AG10803 (cell line): ENCODE measurements at regions not wholly inside any gene's neighbourhood (a gene's known extent, or its start where the extent isn't known, plus 50 kb on each side); places are given as distances from the start of the nearest gene placed in this dataset.

Experiments used
- DNase-seq: peaks from one replicate; pipeline ENCODE4 v3.0.0; 2010; ENCODE audit warnings: low read depth
- H3K4me3 ChIP-seq: 2 replicates; pipeline ENCODE4 v1.5.1; 2011; ENCODE audit warnings: mild to moderate bottlenecking, low read length, control low read depth
- CTCF ChIP-seq: conservative IDR thresholded peaks from 2 replicates; pipeline ENCODE4 v1.5.1; 2011; ENCODE audit warnings: mild to moderate bottlenecking, low read length, control low read depth, inconsistent platforms

GRCh38 chr3:30457726-30458125 lies 148.7 kb upstream of the TGFBR2 start:
- TF ChIP-seq CTCF, result no peak
- H3K4me3 ChIP-seq, result no peak overlapping the region

GRCh38 chr3:30458376-30459171 lies 147.8 kb upstream of the TGFBR2 start:
- peak; percentile 40 for DNase-seq
- TF ChIP-seq CTCF, result no peak
- no peak overlapping the region for H3K4me3 ChIP-seq

More at GRCh38 chr3:30457726-30458125, 148.7 kb upstream of the TGFBR2 start:
- DNase-seq, result no peak

- no peak for TF ChIP-seq CTCF
- no peak for DNase-seq
- no peak overlapping the region for H3K4me3 ChIP-seq
These were observed 145.1 kb upstream of the TGFBR2 start for GRCh38 chr3:30461311-30461710.

- no peak for DNase-seq
- H3K4me3 ChIP-seq, result no peak overlapping the region
- no peak for TF ChIP-seq CTCF
These were observed 143.5 kb upstream of the TGFBR2 start for GRCh38 chr3:30462721-30463470.

GRCh38 chr3:30464381-30464780 lies 142.0 kb upstream of the TGFBR2 start:
- no peak for TF ChIP-seq CTCF
- H3K4me3 ChIP-seq, result no peak overlapping the region
- DNase-seq, result no peak

- DNase-seq, result no peak
- H3K4me3 ChIP-seq, result no peak overlapping the region
- no peak for TF ChIP-seq CTCF
These were observed 140.9 kb upstream of the TGFBR2 start for GRCh38 chr3:30465454-30465853.
